OCI-LY7 (cell line): ENCODE measurements at regions not wholly inside any gene's neighbourhood (a gene's known extent, or its start where the extent isn't known, plus 50 kb on each side); places are given as distances from the start of the nearest gene placed in this dataset.

ENCODE experiments used
- EZH2phosphoT487 ChIP-seq: fragments of 200-600 bp; sonication (generic); IDR thresholded peaks from 2 replicates; pipeline ENCODE4 v1.6.1; 2018; ENCODE audit warnings: low read depth, borderline replicate concordance, mild to moderate bottlenecking, mixed run types, antibody characterized with exemption, low read length, moderate library complexity, mixed read lengths
- TF ChIP-seq, protein P1 (sequence below): fragments of 200-600 bp; sonication (generic); conservative IDR thresholded peaks from 2 replicates; pipeline ENCODE4 v1.5.1; 2014; ENCODE audit warnings: mild to moderate bottlenecking, antibody characterized with exemption, low read length, moderate library complexity, mixed read lengths

DNA sequence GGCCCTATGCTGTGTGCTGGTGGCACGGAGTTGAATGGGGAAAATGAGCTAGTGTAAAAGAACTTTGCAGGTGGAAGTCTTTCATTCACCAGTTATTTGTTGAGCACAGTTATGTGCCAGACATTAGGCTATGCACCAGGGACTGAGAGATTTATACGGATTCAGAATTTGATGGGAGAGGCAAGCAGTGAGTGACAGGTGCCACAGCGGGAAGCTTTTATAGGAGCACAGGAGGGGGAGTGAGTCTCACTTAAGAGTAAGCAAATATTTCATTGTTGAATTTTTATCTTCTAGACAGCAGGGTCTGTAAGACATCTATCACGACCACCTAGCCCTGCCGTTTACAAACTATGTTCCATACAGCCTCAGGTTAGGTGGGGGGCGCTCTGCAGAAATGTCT lies 320.6 kb downstream of the SNAPC1 start:
- TF ChIP-seq, protein P1, sequence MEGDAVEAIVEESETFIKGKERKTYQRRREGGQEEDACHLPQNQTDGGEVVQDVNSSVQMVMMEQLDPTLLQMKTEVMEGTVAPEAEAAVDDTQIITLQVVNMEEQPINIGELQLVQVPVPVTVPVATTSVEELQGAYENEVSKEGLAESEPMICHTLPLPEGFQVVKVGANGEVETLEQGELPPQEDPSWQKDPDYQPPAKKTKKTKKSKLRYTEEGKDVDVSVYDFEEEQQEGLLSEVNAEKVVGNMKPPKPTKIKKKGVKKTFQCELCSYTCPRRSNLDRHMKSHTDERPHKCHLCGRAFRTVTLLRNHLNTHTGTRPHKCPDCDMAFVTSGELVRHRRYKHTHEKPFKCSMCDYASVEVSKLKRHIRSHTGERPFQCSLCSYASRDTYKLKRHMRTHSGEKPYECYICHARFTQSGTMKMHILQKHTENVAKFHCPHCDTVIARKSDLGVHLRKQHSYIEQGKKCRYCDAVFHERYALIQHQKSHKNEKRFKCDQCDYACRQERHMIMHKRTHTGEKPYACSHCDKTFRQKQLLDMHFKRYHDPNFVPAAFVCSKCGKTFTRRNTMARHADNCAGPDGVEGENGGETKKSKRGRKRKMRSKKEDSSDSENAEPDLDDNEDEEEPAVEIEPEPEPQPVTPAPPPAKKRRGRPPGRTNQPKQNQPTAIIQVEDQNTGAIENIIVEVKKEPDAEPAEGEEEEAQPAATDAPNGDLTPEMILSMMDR = peak; percentile 23; the same call in 1 of the 2 replicates
- TF ChIP-seq EZH2phosphoT487 = no peak
